ES-I3 (cell line): ENCODE measurements at regions not wholly inside any gene's neighbourhood (a gene's known extent, or its start where the extent isn't known, plus 50 kb on each side); places are given as distances from the start of the nearest gene placed in this dataset.
"Not testable (repeated sequence)": the region's sequence is repeated elsewhere in the genome, so short reads cannot be mapped to it uniquely, and the experiment has no call there.

Experiments used
- H3K36me3 ChIP-seq: 2 replicates; pipeline ENCODE4 v1.6.1; 2013; ENCODE audit warnings: mild to moderate bottlenecking, low read length, control low read depth, moderate library complexity; ENCODE audit not compliant: insufficient read depth
- H3K4me1 ChIP-seq: 2 replicates; pipeline ENCODE4 v1.6.1; 2013; ENCODE audit warnings: mild to moderate bottlenecking, control low read depth, low read length; ENCODE audit not compliant: insufficient read depth
- H3K9ac ChIP-seq: 2 replicates; pipeline ENCODE4 v1.6.1; 2013; ENCODE audit warnings: low read depth, mild to moderate bottlenecking, low read length, moderate library complexity
- H3K9me3 ChIP-seq: 2 replicates; pipeline ENCODE4 v1.6.1; 2013; ENCODE audit warnings: mild to moderate bottlenecking, low read length, moderate library complexity; ENCODE audit not compliant: control insufficient read depth, insufficient read depth

GRCh38 chr3:43796041-43796596 lies 105.4 kb downstream of the ABHD5 start:
- no peaks in the 10 kb centered on the region for H3K4me1 ChIP-seq
- no peak overlapping the region for H3K9ac ChIP-seq
- H3K36me3 ChIP-seq = no peaks in the 10 kb centered on the region
- H3K9me3 ChIP-seq = no peaks in the 10 kb centered on the region

- no peak overlapping the region for H3K9ac ChIP-seq
- no peaks in the 10 kb centered on the region for H3K36me3 ChIP-seq
- H3K4me1 ChIP-seq = no peaks in the 10 kb centered on the region
- H3K9me3 ChIP-seq = no peaks in the 10 kb centered on the region
These were observed 107.1 kb downstream of the ABHD5 start for GRCh38 chr3:43797794-43798193.

DNA sequence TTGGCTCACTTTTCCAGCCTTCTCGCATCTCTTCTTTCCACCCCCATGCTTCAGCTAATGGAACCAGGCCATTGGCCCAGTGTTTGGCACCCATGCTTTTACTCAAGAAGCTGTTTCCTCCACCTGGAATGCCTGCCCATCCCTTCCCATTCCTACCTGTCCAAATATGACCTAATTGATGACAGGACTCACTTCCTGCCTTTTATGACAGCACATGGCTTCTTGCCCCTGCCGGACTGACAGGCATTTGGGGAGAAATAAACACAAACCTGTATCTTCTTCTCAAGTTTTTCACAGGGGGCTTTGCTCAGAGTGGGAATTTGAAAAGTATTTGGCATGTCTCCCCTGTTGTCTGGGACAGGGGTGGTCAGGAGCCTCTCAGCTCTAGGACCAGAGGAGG lies 120.1 kb downstream of the ABHD5 start:
- Histone ChIP-seq H3K9ac (no peak overlapping the region), H3K9me3 (no peaks in the 10 kb centered on the region), H3K4me1 (no peaks in the 10 kb centered on the region), H3K36me3 (no peaks in the 10 kb centered on the region)

DNA sequence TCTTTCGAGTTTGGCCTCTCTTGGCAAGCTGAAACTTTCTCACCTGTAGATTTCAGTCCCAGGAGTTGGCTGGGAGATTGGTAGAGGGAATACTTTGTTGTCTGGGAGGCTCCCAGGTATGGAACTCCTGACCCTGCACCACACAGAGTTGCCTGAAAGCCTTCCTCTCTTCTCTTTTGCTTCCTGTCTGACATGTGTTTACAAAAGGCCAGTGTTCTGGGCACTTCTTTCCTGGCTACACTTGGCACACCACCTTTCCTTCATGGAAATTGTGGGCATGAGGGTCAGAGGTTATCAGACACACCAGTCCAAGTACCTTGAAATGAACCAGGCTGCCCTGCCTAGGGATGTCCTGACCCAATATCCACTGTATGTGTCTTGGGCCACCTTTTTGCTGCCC lies 123.7 kb downstream of the ABHD5 start:
- H3K9ac ChIP-seq = no peak overlapping the region
- no peaks in the 10 kb centered on the region for H3K9me3 ChIP-seq
- H3K36me3 ChIP-seq = no peaks in the 10 kb centered on the region
- H3K4me1 ChIP-seq = no peaks in the 10 kb centered on the region; the same call in 1 of the 2 replicates

DNA sequence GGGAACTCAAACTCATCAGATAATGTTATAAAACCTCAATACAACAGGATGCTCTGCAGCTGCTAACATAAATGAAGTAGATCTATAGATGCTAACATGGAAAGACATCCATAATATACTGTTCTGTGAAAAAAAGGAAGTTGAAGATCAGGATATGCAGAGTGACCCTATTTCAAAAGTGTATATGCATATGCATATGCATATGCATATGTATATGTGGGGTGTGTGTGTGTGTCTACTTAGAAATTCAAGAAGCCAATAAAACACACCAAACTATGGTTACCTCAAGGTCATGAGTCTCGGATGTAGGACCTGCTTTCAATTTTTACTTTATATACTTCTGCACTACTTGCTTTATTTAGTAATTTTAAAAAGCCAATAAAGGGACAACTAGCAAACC lies 125.6 kb downstream of the ABHD5 start:
- no peaks in the 10 kb centered on the region; the same call in 1 of the 2 replicates for H3K4me1 ChIP-seq
- no peaks in the 10 kb centered on the region for H3K36me3 ChIP-seq
- H3K9ac ChIP-seq = no peak overlapping the region
- H3K9me3 ChIP-seq = no peaks in the 10 kb centered on the region

GRCh38 chr3:43817064-43817463 lies 126.3 kb downstream of the ABHD5 start:
- Histone ChIP-seq H3K9me3 (no peaks in the 10 kb centered on the region), H3K4me1 (no peaks in the 10 kb centered on the region; the same call in 1 of the 2 replicates), H3K36me3 (no peaks in the 10 kb centered on the region), H3K9ac (no peak overlapping the region)

DNA sequence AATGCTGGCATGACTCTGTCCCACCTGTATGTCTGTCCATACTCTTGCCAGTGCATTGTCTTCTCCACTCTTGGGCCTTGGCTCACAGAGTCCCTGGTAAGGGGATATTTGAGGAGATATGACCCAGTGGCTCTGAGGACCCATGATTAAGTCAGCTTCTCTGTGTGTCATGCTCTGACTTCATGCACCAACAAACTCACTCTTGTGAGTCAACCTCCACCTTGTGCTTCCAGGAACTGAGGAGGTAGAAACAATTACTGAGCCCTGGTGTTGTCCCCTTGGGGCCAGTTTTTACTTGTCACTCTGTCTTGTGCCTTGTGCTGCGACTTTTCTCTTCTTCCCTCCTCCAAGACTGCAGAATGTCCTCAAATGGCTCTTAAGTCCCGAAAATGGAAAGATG lies 127.1 kb downstream of the ABHD5 start:
- Histone ChIP-seq H3K4me1 (no peaks in the 10 kb centered on the region; the same call in 1 of the 2 replicates), H3K9me3 (no peaks in the 10 kb centered on the region), H3K9ac (no peak overlapping the region), H3K36me3 (no peaks in the 10 kb centered on the region)

DNA sequence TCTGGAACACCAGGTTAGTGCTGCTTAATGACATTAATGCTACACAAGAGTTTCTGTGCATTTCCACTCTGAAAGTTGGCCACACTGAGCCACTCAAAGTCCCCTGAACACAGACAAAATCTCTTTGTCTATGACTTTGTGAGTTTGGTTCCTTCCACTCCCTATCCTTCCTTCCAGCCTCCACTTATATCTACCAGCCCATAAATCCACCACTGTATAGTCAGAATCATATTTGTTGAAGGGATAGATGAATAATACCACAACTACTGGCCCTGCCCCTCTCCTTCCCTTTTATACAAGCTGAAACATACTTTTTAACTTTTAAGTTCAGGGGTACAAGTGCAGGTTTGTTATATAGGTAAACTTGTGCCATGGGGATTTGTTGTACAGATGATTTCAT lies 127.5 kb downstream of the ABHD5 start:
- Histone ChIP-seq H3K9me3 (no peaks in the 10 kb centered on the region), H3K9ac (no peak overlapping the region), H3K4me1 (no peaks in the 10 kb centered on the region; the same call in 1 of the 2 replicates), H3K36me3 (no peaks in the 10 kb centered on the region)

DNA sequence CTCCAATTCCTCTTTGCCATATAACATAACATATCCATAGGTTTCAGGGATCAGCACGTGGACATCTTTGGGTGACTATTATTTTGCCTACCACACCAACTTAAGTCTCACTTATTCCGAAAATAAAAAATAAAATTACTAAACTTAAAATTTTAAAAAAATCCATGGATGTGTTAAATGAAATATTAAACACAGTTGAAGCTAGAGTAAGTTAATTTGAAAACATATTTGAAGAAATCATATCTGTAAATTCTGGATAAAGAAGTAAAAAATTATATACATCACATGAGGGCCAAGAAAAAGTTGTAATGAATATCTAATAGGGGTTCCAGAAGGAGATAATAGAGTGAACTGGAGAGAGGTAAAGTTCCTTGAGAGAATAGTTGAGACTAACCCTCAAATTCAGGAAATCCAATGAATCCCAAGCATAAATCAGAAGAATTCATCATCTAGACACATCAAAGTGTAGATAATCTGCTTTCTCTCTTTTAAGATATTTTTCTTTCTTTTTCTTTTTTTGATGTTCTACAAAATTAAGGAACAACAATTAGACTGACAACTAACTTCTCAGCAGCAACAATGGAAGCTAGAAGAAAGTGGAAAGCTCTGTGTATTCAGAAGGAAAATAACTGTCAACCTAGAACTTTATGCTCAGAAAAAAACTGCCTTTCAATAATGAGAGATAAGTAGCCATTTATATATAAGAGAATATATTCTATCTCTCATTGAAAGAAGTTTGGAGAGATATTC lies 147.4 kb downstream of the ABHD5 start:
- no peaks in the 10 kb centered on the region for H3K36me3 ChIP-seq
- H3K9me3 ChIP-seq = peaks cover 3% of the 10 kb centered on the region
- no peaks in the 10 kb centered on the region for H3K4me1 ChIP-seq
- no peak overlapping the region for H3K9ac ChIP-seq

GRCh38 chr3:43838877-43839276 lies 148.1 kb downstream of the ABHD5 start:
- H3K36me3 ChIP-seq = no peaks in the 10 kb centered on the region
- no peaks in the 10 kb centered on the region for H3K4me1 ChIP-seq
- H3K9ac ChIP-seq = no peak overlapping the region
- peaks cover 3% of the 10 kb centered on the region for H3K9me3 ChIP-seq

DNA sequence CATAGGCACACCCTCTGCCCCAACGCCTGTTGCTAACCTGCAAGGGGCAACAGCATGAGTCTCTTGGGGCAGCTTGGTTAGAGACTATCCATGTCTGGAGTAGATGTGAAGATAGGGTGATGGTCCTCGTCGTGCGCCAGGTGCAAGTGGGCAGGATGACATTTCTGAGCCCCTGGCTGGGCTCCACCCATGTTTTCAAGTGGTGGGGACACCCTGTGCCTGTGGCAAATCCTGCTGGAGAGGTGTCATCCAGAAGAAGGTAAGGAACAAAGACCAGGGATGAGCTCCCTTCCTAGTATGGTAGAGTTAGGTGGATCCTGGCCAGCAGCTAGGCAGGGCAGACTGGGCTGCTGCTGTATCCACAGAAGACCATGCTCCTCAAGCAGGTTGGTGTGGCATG lies 152.6 kb downstream of the ABHD5 start:
- no peaks in the 10 kb centered on the region for H3K4me1 ChIP-seq
- no peak overlapping the region for H3K9ac ChIP-seq
- H3K36me3 ChIP-seq = no peaks in the 10 kb centered on the region
- H3K9me3 ChIP-seq = no peaks in the 10 kb centered on the region; the same call in 1 of the 2 replicates

- no peaks in the 10 kb centered on the region for H3K9me3 ChIP-seq
- no peaks in the 10 kb centered on the region for H3K4me1 ChIP-seq
These were observed 154.0 kb downstream of the ABHD5 start for GRCh38 chr3:43844757-43845156.

GRCh38 chr3:43845553-43845952 lies 154.8 kb downstream of the ABHD5 start:
- not testable (repeated sequence) for H3K36me3 ChIP-seq, H3K4me1 ChIP-seq, H3K9ac ChIP-seq, H3K9me3 ChIP-seq

More at GRCh38 chr3:43844757-43845156, 154.0 kb downstream of the ABHD5 start:
- no peak overlapping the region for H3K9ac ChIP-seq
- no peaks in the 10 kb centered on the region for H3K36me3 ChIP-seq

DNA sequence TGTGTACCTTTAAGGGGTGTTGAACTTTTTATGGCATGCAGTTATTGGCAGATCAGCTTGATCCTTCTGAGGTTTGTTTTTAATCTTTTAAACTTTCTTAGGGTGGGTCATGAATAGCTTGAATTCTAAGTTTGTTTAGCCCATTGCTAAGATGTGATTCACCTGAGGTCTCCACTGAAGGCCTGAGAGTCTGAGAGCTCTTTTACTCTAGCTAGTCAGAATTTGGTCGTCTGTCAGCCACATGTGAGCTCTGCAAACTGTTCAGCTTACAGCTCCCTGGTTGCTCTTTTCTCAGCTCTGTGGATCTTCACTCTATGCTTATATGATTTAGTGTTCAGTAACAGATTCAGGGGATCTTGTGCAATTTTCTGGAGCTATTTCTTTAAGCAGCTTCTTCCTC lies 161.3 kb downstream of the ABHD5 start:
- Histone ChIP-seq H3K9ac (no peak overlapping the region), H3K36me3 (no peaks in the 10 kb centered on the region), H3K4me1 (no peaks in the 10 kb centered on the region), H3K9me3 (no peaks in the 10 kb centered on the region)

DNA sequence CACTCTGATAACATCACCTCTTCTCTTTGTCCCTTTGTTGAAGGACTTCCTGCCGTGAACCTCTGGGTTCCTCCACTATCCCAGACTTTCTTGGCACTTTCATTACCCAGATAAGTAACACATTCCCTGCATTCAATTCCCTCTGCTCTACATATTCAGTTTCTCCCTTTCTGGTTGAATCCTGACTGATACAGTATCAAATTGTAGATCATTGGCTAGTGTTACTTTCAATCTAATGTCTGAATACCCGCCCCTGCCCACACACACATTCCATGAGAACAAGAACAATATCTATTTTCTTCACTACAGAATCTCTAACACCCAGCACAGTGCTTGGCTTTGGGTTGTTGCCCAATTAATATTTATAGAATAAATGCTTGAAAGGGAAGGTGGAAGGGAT lies 163.5 kb downstream of the ABHD5 start:
- Histone ChIP-seq H3K4me1 (peaks cover 5% of the 10 kb centered on the region; the same call in 1 of the 2 replicates), H3K36me3 (no peaks in the 10 kb centered on the region), H3K9ac (no peak overlapping the region)

More for the DNA sequence above, 163.5 kb downstream of the ABHD5 start:
- H3K9me3 ChIP-seq = no peaks in the 10 kb centered on the region
